Activated naive CD8-positive, alpha-beta T cell treated with anti-CD3 and anti-CD28 coated beads, Interleukin-2, amount 50 U/mL, for 16 hours (primary cell): ENCODE measurements at regions not wholly inside any gene's neighbourhood (a gene's known extent, or its start where the extent isn't known, plus 50 kb on each side); places are given as distances from the start of the nearest gene placed in this dataset.

Experiments
- DNase-seq: peaks from one replicate; pipeline ENCODE4 v3.0.0-alpha.2; 2020; ENCODE audit warnings: low read depth, low spot score

GRCh38 chr9:27870404-27870803, 297.1 kb upstream of the C9orf72 start:
- DNase-seq = no peak

- no peak for DNase-seq
Observed at GRCh38 chr9:27880156-27880555, 306.9 kb upstream of the C9orf72 start.

- no peak for DNase-seq
Observed at GRCh38 chr9:27880635-27881034, 307.4 kb upstream of the C9orf72 start.

GRCh38 chr9:27888661-27889295, 315.5 kb upstream of the C9orf72 start:
- DNase-seq = no peak

GRCh38 chr9:27924502-27924901, 351.2 kb upstream of the C9orf72 start:
- DNase-seq = no peak

- no peak for DNase-seq
Observed at GRCh38 chr9:27925815-27926214, 352.5 kb upstream of the C9orf72 start.

GRCh38 chr9:27929841-27930240, 356.6 kb upstream of the C9orf72 start:
- no peak for DNase-seq

GRCh38 chr9:27933210-27934025, 360.1 kb upstream of the C9orf72 start:
- no peak for DNase-seq

GRCh38 chr9:27934471-27934870, 361.2 kb upstream of the C9orf72 start:
- no peak for DNase-seq

- DNase-seq = no peak
Observed at GRCh38 chr9:27939186-27939585, 365.9 kb upstream of the C9orf72 start.

GRCh38 chr9:27940535-27940934, 367.3 kb upstream of the C9orf72 start:
- no peak for DNase-seq

GRCh38 chr9:27943501-27943900, 370.2 kb upstream of the C9orf72 start:
- DNase-seq = no peak

- DNase-seq = no peak
Observed at GRCh38 chr9:27945386-27945785, 372.1 kb upstream of the C9orf72 start.

- DNase-seq = no peak
Observed at GRCh38 chr9:27950382-27950781, 377.1 kb upstream of the C9orf72 start.

- DNase-seq = no peak
Observed at GRCh38 chr9:27954858-27955257, 381.6 kb upstream of the C9orf72 start.

- DNase-seq = no peak
Observed at GRCh38 chr9:27963836-27964235, 390.6 kb upstream of the C9orf72 start.

GRCh38 chr9:27967210-27967609, 393.9 kb upstream of the C9orf72 start:
- no peak for DNase-seq

GRCh38 chr9:27977931-27978330, 404.6 kb upstream of the C9orf72 start:
- DNase-seq = no peak

GRCh38 chr9:27985714-27986113, 412.4 kb upstream of the C9orf72 start:
- no peak for DNase-seq

GRCh38 chr9:27990524-27990923, 417.2 kb upstream of the C9orf72 start:
- no peak for DNase-seq

- DNase-seq = no peak
Observed at GRCh38 chr9:27991221-27991620, 417.9 kb upstream of the C9orf72 start.

- DNase-seq = no peak
Observed at GRCh38 chr9:28001096-28001495, 427.8 kb upstream of the C9orf72 start.

GRCh38 chr9:28004900-28005299, 431.6 kb upstream of the C9orf72 start:
- DNase-seq = no peak
